ENCODE measurements at regions not wholly inside any gene's neighbourhood (a gene's known extent, or its start where the extent isn't known, plus 50 kb on each side); places are given as distances from the start of the nearest gene placed in this dataset.

- no peak for TF ChIP-seq CTCF (IDR thresholded peaks at IDR 0.05)
- TF ChIP-seq POLR2A (IDR thresholded peaks at IDR 0.05) = no peak
These were observed 63.5 kb upstream of the MAOA start for GRCh38 chrX:43592597-43592996.
